Thyroid gland (tissue), 4 donors: ENCODE measurements at regions not wholly inside any gene's neighbourhood (a gene's known extent, or its start where the extent isn't known, plus 50 kb on each side); places are given as distances from the start of the nearest gene placed in this dataset.

ENCODE experiments used
- DNase-seq, 2 donors: peaks; one replicate each; pipeline ENCODE4 v3.0.0-alpha.2; 2019
- H3K27ac ChIP-seq, 3 donors: fragments of 200-600 bp; sonication (generic); 1 replicate in 2 of 3; 2 replicates in 1 of 3; pipeline ENCODE4 v1.5.1; 2016 to 2019; ENCODE audit warnings: mild to moderate bottlenecking in 1 of 3, moderate library complexity in 1 of 3
- H3K27me3 ChIP-seq: fragments of 200-600 bp; sonication (generic); one replicate; pipeline ENCODE4 v1.5.1; 2019
- H3K36me3 ChIP-seq, 2 donors: fragments of 200-600 bp; sonication (generic); one replicate each; pipeline ENCODE4 v1.5.1; 2016 to 2019
- H3K4me1 ChIP-seq, 2 donors: fragments of 200-600 bp; sonication (generic); one replicate each; pipeline ENCODE4 v1.5.1; 2017 to 2019
- H3K4me3 ChIP-seq, 3 donors: fragments of 200-600 bp; sonication (generic); replicated peaks in 1 of 3; 1 replicate in 2 of 3; 2 replicates in 1 of 3; pipeline ENCODE4 v1.5.1; 2016; ENCODE audit warnings: mild to moderate bottlenecking in 1 of 3
- H3K9me3 ChIP-seq: fragments of 200-600 bp; sonication (generic); one replicate; pipeline ENCODE4 v1.5.1; 2017
- POLR2A ChIP-seq, 2 donors: fragments of 450-650 bp; IDR thresholded peaks; one replicate each; pipeline ENCODE4 v1.6.1; 2017; ENCODE audit warnings: antibody characterized with exemption in 2 of 2, mild to moderate bottlenecking in 2 of 2, moderate library complexity in 1 of 2
- WGBS, 2 donors: methylation state at CpG; one replicate each; pipeline ENCODE4 v1.1.5; 2017; 5-methylcytosine and 5-hydroxymethylcytosine counted together
- intact Hi-C: fragments of 100-400 bp; cut with DNase I; formaldehyde crosslinking; loops from one replicate; pipeline ENCODE4 v1.15.1; 2023
- TF ChIP-seq, protein P1 (sequence below), 6 experiments: fragments of 200-600 bp in 3 of 6; fragments of 450-650 bp in 3 of 6; sonication (generic) in 3 of 6; IDR thresholded peaks; one replicate each; pipeline ENCODE4 v1.5.1; 2016 to 2019; ENCODE audit warnings: antibody characterized with exemption in 6 of 6, mild to moderate bottlenecking in 2 of 6, inconsistent platforms in 1 of 6, moderate library complexity in 1 of 6

- Histone ChIP-seq H3K4me1 (no peaks in the 10 kb centered on the region), H3K27ac (no peak overlapping the region), H3K4me3 (no peak overlapping the region), H3K9me3 (no peaks in the 10 kb centered on the region), H3K36me3 (no peaks in the 10 kb centered on the region), H3K27me3 (no peaks in the 10 kb centered on the region)
- no peak for DNase-seq
- TF ChIP-seq, protein P1, sequence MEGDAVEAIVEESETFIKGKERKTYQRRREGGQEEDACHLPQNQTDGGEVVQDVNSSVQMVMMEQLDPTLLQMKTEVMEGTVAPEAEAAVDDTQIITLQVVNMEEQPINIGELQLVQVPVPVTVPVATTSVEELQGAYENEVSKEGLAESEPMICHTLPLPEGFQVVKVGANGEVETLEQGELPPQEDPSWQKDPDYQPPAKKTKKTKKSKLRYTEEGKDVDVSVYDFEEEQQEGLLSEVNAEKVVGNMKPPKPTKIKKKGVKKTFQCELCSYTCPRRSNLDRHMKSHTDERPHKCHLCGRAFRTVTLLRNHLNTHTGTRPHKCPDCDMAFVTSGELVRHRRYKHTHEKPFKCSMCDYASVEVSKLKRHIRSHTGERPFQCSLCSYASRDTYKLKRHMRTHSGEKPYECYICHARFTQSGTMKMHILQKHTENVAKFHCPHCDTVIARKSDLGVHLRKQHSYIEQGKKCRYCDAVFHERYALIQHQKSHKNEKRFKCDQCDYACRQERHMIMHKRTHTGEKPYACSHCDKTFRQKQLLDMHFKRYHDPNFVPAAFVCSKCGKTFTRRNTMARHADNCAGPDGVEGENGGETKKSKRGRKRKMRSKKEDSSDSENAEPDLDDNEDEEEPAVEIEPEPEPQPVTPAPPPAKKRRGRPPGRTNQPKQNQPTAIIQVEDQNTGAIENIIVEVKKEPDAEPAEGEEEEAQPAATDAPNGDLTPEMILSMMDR (IDR thresholded peaks at IDR 0.05): no peak
- TF ChIP-seq POLR2A (IDR thresholded peaks at IDR 0.05): no peak
- intact Hi-C loops: no loop called here
- 86 to 88% methylated on average over 4 of the region's 4 CpGs for WGBS, 2 donors
These were observed 191.4 kb downstream of the KITLG start for GRCh38 chr12:88388566-88389540.

- DNase-seq: no peak
- no peak overlapping the region for H3K4me3 ChIP-seq
- TF ChIP-seq, protein P1 (IDR thresholded peaks at IDR 0.05): no peak
- no peak for TF ChIP-seq POLR2A (IDR thresholded peaks at IDR 0.05)
- H3K36me3 ChIP-seq: no peaks in the 10 kb centered on the region
- H3K27me3 ChIP-seq: no peaks in the 10 kb centered on the region
- no peaks in the 10 kb centered on the region for H3K4me1 ChIP-seq
- no peak overlapping the region for H3K27ac ChIP-seq
- intact Hi-C loops: no loop called here
- 64 to 70% methylated on average over 3 of the region's 3 CpGs for WGBS, 2 donors
- no peaks in the 10 kb centered on the region for H3K9me3 ChIP-seq
These were observed 189.5 kb downstream of the KITLG start for GRCh38 chr12:88390811-88391210.

GRCh38 chr12:88391556-88391955 lies 188.7 kb downstream of the KITLG start:
- intact Hi-C loops: no loop called here

DNA sequence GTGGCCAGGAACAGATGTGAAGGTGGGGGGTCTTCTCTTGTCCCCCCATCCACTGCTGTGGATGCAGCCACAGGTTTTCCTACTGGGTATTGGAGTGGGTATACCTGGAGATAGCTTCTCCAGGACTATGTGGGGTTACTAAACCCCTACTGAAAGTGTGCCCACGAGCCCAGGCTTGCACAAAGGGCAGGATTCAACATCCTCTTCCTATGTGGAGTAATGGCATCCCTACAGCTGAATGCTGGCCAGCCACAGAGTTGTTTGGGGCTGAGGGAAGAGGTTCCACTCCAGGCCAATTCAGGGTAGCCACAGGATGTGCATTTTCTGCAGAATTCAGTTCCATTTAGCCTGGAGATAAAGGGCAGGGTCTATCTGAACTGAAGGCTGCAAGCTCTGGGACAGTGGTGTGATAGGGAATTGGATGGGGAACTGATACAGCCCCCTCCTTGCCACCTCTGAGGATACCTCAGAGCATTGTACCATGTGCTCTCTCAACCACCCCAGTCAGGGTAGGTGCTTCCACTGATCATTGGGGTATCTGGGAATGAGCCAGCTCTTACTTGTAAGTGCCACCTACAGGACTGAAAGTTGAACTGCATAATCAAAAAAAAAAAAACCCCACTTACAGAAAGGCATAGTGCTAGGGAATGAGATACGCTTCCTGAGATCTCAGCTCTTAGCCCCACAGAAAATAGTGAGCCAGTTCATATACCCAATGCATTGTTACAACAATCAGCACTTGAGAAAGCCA lies 187.1 kb downstream of the KITLG start:
- Histone ChIP-seq H3K4me1 (no peaks in the 10 kb centered on the region), H3K36me3 (no peaks in the 10 kb centered on the region), H3K9me3 (no peaks in the 10 kb centered on the region), H3K4me3 (no peak overlapping the region), H3K27me3 (no peaks in the 10 kb centered on the region), H3K27ac (no peak overlapping the region)
- WGBS, 2 donors: 77 to 83% methylated on average over 2 of the region's 2 CpGs
- TF ChIP-seq, protein P1 (IDR thresholded peaks at IDR 0.05): no peak
- no peak for TF ChIP-seq POLR2A (IDR thresholded peaks at IDR 0.05)
- intact Hi-C loops: no loop called here
- no peak for DNase-seq

More at GRCh38 chr12:88391556-88391955, 188.7 kb downstream of the KITLG start:
- Histone ChIP-seq H3K4me3 (no peak overlapping the region), H3K27me3 (no peaks in the 10 kb centered on the region), H3K36me3 (no peaks in the 10 kb centered on the region), H3K9me3 (no peaks in the 10 kb centered on the region), H3K27ac (no peak overlapping the region), H3K4me1 (no peaks in the 10 kb centered on the region)
- TF ChIP-seq POLR2A (IDR thresholded peaks at IDR 0.05): no peak
- TF ChIP-seq, protein P1 (IDR thresholded peaks at IDR 0.05): no peak
- 47 to 59% methylated on average over 1 of the region's 1 CpG for WGBS, 2 donors
- DNase-seq: no peak
